Tibial artery (tissue), 4 donors: ENCODE measurements at regions not wholly inside any gene's neighbourhood (a gene's known extent, or its start where the extent isn't known, plus 50 kb on each side); places are given as distances from the start of the nearest gene placed in this dataset.

Experiments used
- DNase-seq, 2 donors: peaks; one replicate each; pipeline ENCODE4 v3.0.0-alpha.2; 2019
- H3K27ac ChIP-seq, 2 donors: fragments of 200-600 bp; sonication (generic) in 1 of 2; 1 replicate in 1 of 2; 2 replicates in 1 of 2; pipeline ENCODE4 v1.5.1; 2018 to 2019; ENCODE audit warnings: mild to moderate bottlenecking in 1 of 2
- H3K27me3 ChIP-seq, 2 donors: fragments of 200-600 bp; sonication (generic) in 1 of 2; one replicate each; pipeline versions ENCODE4 v1.5.1 to v1.6.0; 2016 to 2019
- H3K36me3 ChIP-seq, 3 donors: fragments of 200-600 bp; sonication (generic) in 2 of 3; one replicate each; pipeline ENCODE4 v1.5.1; 2016 to 2019; ENCODE audit warnings: mild to moderate bottlenecking in 2 of 3
- H3K4me1 ChIP-seq, 4 donors: fragments of 200-600 bp; sonication (generic) in 2 of 4; 1 replicate in 3 of 4; 2 replicates in 1 of 4; pipeline ENCODE4 v1.5.1; 2016 to 2019
- H3K4me3 ChIP-seq, 2 donors: fragments of 200-600 bp; sonication (generic) in 1 of 2; 1 replicate in 1 of 2; 2 replicates in 1 of 2; pipeline ENCODE4 v1.5.1; 2018 to 2019; ENCODE audit warnings: mild to moderate bottlenecking in 2 of 2
- H3K9me3 ChIP-seq, 3 donors: fragments of 200-600 bp; sonication (generic) in 1 of 3; one replicate each; pipeline ENCODE4 v1.5.1; 2016 to 2019
- CTCF ChIP-seq, 2 experiments: fragments of 200-600 bp in 1 of 2; fragments of 450-650 bp in 1 of 2; IDR thresholded peaks; one replicate each; pipeline ENCODE4 v1.5.1; 2017 to 2019; ENCODE audit warnings: antibody characterized with exemption in 2 of 2, mild to moderate bottlenecking in 1 of 2, moderate library complexity in 1 of 2
- intact Hi-C: fragments of 100-400 bp; cut with DNase I; formaldehyde crosslinking; loops from one replicate; pipeline ENCODE4 v1.15.0; 2023; ENCODE audit warnings: low total_unique reads

GRCh38 chr7:136179154-136179553 lies 202.0 kb upstream of the MTPN start:
- intact Hi-C loops, result no loop called here
- Histone ChIP-seq H3K36me3 (no peaks in the 10 kb centered on the region), H3K27me3 (no peaks in the 10 kb centered on the region), H3K4me3 (no peak overlapping the region), H3K9me3 (no peaks in the 10 kb centered on the region), H3K27ac (no peak overlapping the region), H3K4me1 (no peaks in the 10 kb centered on the region)
- DNase-seq, result no peak
- TF ChIP-seq CTCF (IDR thresholded peaks at IDR 0.05), result no peak

GRCh38 chr7:136174477-136175125 lies 197.4 kb upstream of the MTPN start:
- H3K4me1 ChIP-seq, result no peaks in the 10 kb centered on the region
- intact Hi-C loops, result no loop called here
- no peak for TF ChIP-seq CTCF (IDR thresholded peaks at IDR 0.05)

DNA sequence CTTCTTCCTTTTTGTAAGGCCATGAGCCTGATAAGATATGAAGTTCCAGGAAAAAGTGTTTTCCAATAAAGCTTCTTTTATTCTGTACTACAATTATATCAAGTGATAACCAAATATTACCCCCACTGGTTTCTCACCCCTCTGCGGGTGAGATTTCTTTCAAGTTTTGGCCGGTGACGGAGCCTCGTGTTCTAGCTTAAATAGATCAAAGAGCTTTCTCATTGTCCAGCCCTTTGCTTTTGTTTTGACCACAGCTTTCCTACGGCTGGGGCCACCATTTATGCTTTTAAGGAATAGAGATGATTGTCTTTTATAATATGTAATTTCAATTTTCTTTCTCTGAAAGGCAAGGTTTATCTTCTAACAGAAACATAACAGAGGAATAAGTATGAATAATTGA lies 196.7 kb upstream of the MTPN start:
- DNase-seq, result no peak
- no peaks in the 10 kb centered on the region for H3K27me3 ChIP-seq
- H3K36me3 ChIP-seq, result no peaks in the 10 kb centered on the region
- H3K27ac ChIP-seq, result no peak overlapping the region
- no peaks in the 10 kb centered on the region for H3K9me3 ChIP-seq
- no peaks in the 10 kb centered on the region for H3K4me1 ChIP-seq
- intact Hi-C loops, result no loop called here
- no peak for TF ChIP-seq CTCF (IDR thresholded peaks at IDR 0.05)
- no peak overlapping the region for H3K4me3 ChIP-seq

More at GRCh38 chr7:136174477-136175125, 197.4 kb upstream of the MTPN start:
- no peak overlapping the region for H3K4me3 ChIP-seq
- H3K36me3 ChIP-seq, result no peaks in the 10 kb centered on the region
- no peaks in the 10 kb centered on the region for H3K9me3 ChIP-seq
- H3K27me3 ChIP-seq, result no peaks in the 10 kb centered on the region
- H3K27ac ChIP-seq, result no peak overlapping the region
- DNase-seq, result no peak

- intact Hi-C loops, result no loop called here
- Histone ChIP-seq H3K27ac (no peak overlapping the region), H3K4me3 (no peak overlapping the region), H3K4me1 (no peaks in the 10 kb centered on the region), H3K36me3 (no peaks in the 10 kb centered on the region), H3K9me3 (no peaks in the 10 kb centered on the region), H3K27me3 (no peaks in the 10 kb centered on the region)
- no peak for DNase-seq
- TF ChIP-seq CTCF (IDR thresholded peaks at IDR 0.05), result no peak
Measured at GRCh38 chr7:136171233-136171632, 194.1 kb upstream of the MTPN start.

- Histone ChIP-seq H3K4me3 (no peak overlapping the region), H3K36me3 (no peaks in the 10 kb centered on the region), H3K9me3 (no peaks in the 10 kb centered on the region), H3K27ac (no peak overlapping the region), H3K27me3 (no peaks in the 10 kb centered on the region), H3K4me1 (no peaks in the 10 kb centered on the region)
- no peak for DNase-seq
- intact Hi-C loops, result no loop called here
- no peak for TF ChIP-seq CTCF (IDR thresholded peaks at IDR 0.05)
Measured at GRCh38 chr7:136168821-136169220, 191.7 kb upstream of the MTPN start.

DNA sequence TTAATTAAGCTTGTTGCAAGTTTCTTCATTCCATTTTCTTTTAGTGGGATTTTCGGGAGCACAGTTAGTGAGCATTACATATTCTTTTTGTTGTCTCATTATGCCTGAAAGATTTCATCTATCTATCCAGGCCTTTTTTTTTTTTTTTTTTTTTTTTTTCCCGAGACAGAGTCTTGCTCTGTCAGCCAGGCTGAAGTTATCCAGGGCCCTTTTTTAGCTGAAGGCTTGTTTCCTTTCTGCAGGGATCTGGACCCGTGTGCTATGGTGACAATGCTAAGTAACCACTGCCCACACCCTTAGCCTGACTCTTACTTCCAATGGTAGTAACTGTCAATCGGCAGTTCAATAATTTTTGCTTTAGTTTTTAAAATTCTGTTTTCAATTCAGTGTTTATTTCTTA lies 190.8 kb upstream of the MTPN start:
- Histone ChIP-seq H3K9me3 (no peaks in the 10 kb centered on the region), H3K36me3 (no peaks in the 10 kb centered on the region), H3K4me3 (no peak overlapping the region), H3K4me1 (no peaks in the 10 kb centered on the region), H3K27me3 (no peaks in the 10 kb centered on the region), H3K27ac (no peak overlapping the region)
- intact Hi-C loops, result no loop called here
- no peak for TF ChIP-seq CTCF (IDR thresholded peaks at IDR 0.05)
- no peak for DNase-seq
